ENCODE measurements at regions not wholly inside any gene's neighbourhood (a gene's known extent, or its start where the extent isn't known, plus 50 kb on each side); places are given as distances from the start of the nearest gene placed in this dataset.

DNA sequence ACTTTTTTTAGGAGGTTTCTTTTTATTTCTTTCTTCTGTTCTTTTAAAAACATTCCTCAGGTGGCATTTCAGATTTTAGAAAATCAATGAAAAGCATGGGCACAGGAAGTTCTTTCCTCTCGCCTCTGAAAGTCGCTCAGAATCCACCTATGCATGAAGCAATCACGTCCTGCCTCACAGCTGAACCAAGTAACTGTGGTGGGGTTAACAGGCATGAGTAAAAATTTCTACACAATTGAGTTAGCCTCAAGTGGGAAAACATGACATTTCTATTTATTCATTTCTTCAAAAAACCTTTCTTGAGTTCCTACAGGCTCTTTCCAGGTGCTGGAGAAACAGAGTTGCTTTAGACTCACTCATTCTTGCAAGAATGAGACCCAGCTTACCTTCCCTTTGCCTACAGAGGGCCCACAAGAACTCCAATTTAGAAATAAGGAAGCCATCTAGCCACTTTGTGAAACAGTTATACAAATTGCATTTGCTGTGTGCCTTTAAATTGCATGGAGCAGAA lies 508.9 kb upstream of the PKN2 start:
- no peak for TF ChIP-seq POLR2A (IDR thresholded peaks at IDR 0.05)
- TF ChIP-seq, protein P1, sequence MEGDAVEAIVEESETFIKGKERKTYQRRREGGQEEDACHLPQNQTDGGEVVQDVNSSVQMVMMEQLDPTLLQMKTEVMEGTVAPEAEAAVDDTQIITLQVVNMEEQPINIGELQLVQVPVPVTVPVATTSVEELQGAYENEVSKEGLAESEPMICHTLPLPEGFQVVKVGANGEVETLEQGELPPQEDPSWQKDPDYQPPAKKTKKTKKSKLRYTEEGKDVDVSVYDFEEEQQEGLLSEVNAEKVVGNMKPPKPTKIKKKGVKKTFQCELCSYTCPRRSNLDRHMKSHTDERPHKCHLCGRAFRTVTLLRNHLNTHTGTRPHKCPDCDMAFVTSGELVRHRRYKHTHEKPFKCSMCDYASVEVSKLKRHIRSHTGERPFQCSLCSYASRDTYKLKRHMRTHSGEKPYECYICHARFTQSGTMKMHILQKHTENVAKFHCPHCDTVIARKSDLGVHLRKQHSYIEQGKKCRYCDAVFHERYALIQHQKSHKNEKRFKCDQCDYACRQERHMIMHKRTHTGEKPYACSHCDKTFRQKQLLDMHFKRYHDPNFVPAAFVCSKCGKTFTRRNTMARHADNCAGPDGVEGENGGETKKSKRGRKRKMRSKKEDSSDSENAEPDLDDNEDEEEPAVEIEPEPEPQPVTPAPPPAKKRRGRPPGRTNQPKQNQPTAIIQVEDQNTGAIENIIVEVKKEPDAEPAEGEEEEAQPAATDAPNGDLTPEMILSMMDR (IDR thresholded peaks at IDR 0.05), result no peak
